Sigmoid colon (tissue), 6 donors: ENCODE measurements at regions not wholly inside any gene's neighbourhood (a gene's known extent, or its start where the extent isn't known, plus 50 kb on each side); places are given as distances from the start of the nearest gene placed in this dataset.
A peak's percentile ranks its signal among the peaks of the same experiment; 100 is the strongest.

ENCODE experiments used
- DNase-seq: peaks from one replicate; pipeline ENCODE4 v3.0.0-alpha.2; 2019
- H3K27ac ChIP-seq, 4 donors: fragments of 200-600 bp; sonication (generic); one replicate each; pipeline ENCODE4 v1.5.1; 2016 to 2019; ENCODE audit warnings: mild to moderate bottlenecking in 1 of 4
- H3K27me3 ChIP-seq, 3 donors: fragments of 200-600 bp; sonication (generic); one replicate each; pipeline ENCODE4 v1.5.1; 2019; ENCODE audit warnings: mild to moderate bottlenecking in 1 of 3
- H3K36me3 ChIP-seq, 4 donors: fragments of 200-600 bp; sonication (generic); one replicate each; pipeline ENCODE4 v1.5.1; 2016 to 2019
- H3K4me1 ChIP-seq, 4 donors: fragments of 200-600 bp; sonication (generic); one replicate each; pipeline ENCODE4 v1.5.1; 2017 to 2019
- H3K4me3 ChIP-seq, 4 donors: fragments of 200-600 bp; sonication (generic); one replicate each; pipeline ENCODE4 v1.5.1; 2017 to 2019; ENCODE audit warnings: mild to moderate bottlenecking in 2 of 4, moderate library complexity in 1 of 4
- H3K9me3 ChIP-seq, 4 donors: fragments of 200-600 bp in 3 of 4; sonication (generic) in 3 of 4; one replicate each; pipeline versions ENCODE4 v1.5.1 to v1.6.1; 2013 to 2019
- CTCF ChIP-seq, 4 experiments: fragments of 450-650 bp in 3 of 4; fragments of 200-600 bp in 1 of 4; IDR thresholded peaks; one replicate each; pipeline ENCODE4 v1.5.1; 2016 to 2019; ENCODE audit warnings: antibody characterized with exemption in 4 of 4, mild to moderate bottlenecking in 3 of 4, moderate library complexity in 2 of 4
- EP300 ChIP-seq, 4 donors: sonication (generic); formaldehyde crosslinking; IDR thresholded peaks; one replicate each; pipeline ENCODE4 v1.6.1; 2017; ENCODE audit warnings: antibody characterized with exemption in 4 of 4
- POLR2A ChIP-seq, 2 donors: fragments of 450-650 bp; IDR thresholded peaks; one replicate each; pipeline ENCODE4 v1.6.1; 2016; ENCODE audit warnings: antibody characterized with exemption in 2 of 2, mild to moderate bottlenecking in 2 of 2, moderate library complexity in 2 of 2
- POLR2AphosphoS5 ChIP-seq, 4 donors: sonication (generic); formaldehyde crosslinking; IDR thresholded peaks; one replicate each; pipeline ENCODE4 v1.6.1; 2017; ENCODE audit warnings: antibody characterized with exemption in 4 of 4
- WGBS, 2 donors: extraction: QIAGEN DNeasy Blood & Tissue Kit; methylation state at CpG; one replicate each; pipeline ENCODE4 v1.1.7; 2013; 5-methylcytosine and 5-hydroxymethylcytosine counted together
- intact Hi-C: fragments of 100-400 bp; cut with DNase I; formaldehyde crosslinking; loops from one replicate; pipeline ENCODE4 v1.15.1; 2023
- donor health status: healthy with polysubstance abuse.
- donor health status: healthy.

GRCh38 chr9:96130970-96131369 is 171.0 kb downstream of the HSD17B3 start:
- Histone ChIP-seq H3K27ac (no peak overlapping the region), H3K27me3 (no peaks in the 10 kb centered on the region), H3K4me1 (peaks cover 0 to 8% (median 5%) of the 10 kb centered on the region in 4 donors), H3K9me3 (no peaks in the 10 kb centered on the region), H3K4me3 (no peak overlapping the region), H3K36me3 (no peaks in the 10 kb centered on the region)
- no peak for DNase-seq
- WGBS, 2 donors, result 91 to 93% methylated on average over 3 of the region's 3 CpGs
- TF ChIP-seq POLR2AphosphoS5 (IDR thresholded peaks at IDR 0.05) (no peak), CTCF (IDR thresholded peaks at IDR 0.05) (no peak), EP300 (IDR thresholded peaks at IDR 0.05) (no peak), POLR2A (IDR thresholded peaks at IDR 0.05) (no peak)
- intact Hi-C loops, result no loop called here

GRCh38 chr9:96129747-96130146 is 172.2 kb downstream of the HSD17B3 start:
- Histone ChIP-seq H3K36me3 (no peaks in the 10 kb centered on the region), H3K27ac (no peak overlapping the region), H3K27me3 (no peaks in the 10 kb centered on the region), H3K9me3 (no peaks in the 10 kb centered on the region), H3K4me1 (peaks cover 0 to 8% (median 5%) of the 10 kb centered on the region in 4 donors), H3K4me3 (no peak overlapping the region)
- intact Hi-C loops, result no loop called here
- TF ChIP-seq POLR2A (IDR thresholded peaks at IDR 0.05) (no peak), CTCF (IDR thresholded peaks at IDR 0.05) (no peak), POLR2AphosphoS5 (IDR thresholded peaks at IDR 0.05) (no peak), EP300 (IDR thresholded peaks at IDR 0.05) (no peak)
- DNase-seq, result no peak
- WGBS, 2 donors, result 42 to 72% methylated on average over 6 of the region's 6 CpGs

- Histone ChIP-seq H3K9me3 (no peaks in the 10 kb centered on the region), H3K4me3 (no peak overlapping the region), H3K4me1 (peaks cover 0 to 8% (median 5%) of the 10 kb centered on the region in 4 donors), H3K27ac (no peak overlapping the region), H3K36me3 (no peaks in the 10 kb centered on the region), H3K27me3 (no peaks in the 10 kb centered on the region)
- WGBS, 2 donors, result 84 to 85% methylated on average over 2 of the region's 2 CpGs
- no peak for TF ChIP-seq POLR2AphosphoS5 (IDR thresholded peaks at IDR 0.05)
- no peak for TF ChIP-seq POLR2A (IDR thresholded peaks at IDR 0.05)
- TF ChIP-seq CTCF (IDR thresholded peaks at IDR 0.05), result no peak
- TF ChIP-seq EP300 (IDR thresholded peaks at IDR 0.05), result no peak
- no peak for DNase-seq
- intact Hi-C loops, result no loop called here
These were observed 173.1 kb downstream of the HSD17B3 start for GRCh38 chr9:96128880-96129279.

GRCh38 chr9:96126321-96126881 is 175.6 kb downstream of the HSD17B3 start:
- H3K9me3 ChIP-seq, result no peaks in the 10 kb centered on the region
- WGBS, 2 donors, result 70 to 81% methylated on average over 21 of the region's 21 CpGs
- peak overlapping the region in 1 of 4 donors; percentile 19 for H3K4me3 ChIP-seq
- no peak for TF ChIP-seq POLR2A (IDR thresholded peaks at IDR 0.05)
- TF ChIP-seq CTCF (IDR thresholded peaks at IDR 0.05), result no peak
- TF ChIP-seq EP300 (IDR thresholded peaks at IDR 0.05), result no peak
- no peak for TF ChIP-seq POLR2AphosphoS5 (IDR thresholded peaks at IDR 0.05)
- intact Hi-C loops, result no loop called here
- no peak overlapping the region for H3K27ac ChIP-seq
- H3K36me3 ChIP-seq, result no peaks in the 10 kb centered on the region
- peaks cover 0 to 17% (median 12%) of the 10 kb centered on the region in 4 donors for H3K4me1 ChIP-seq
- no peak for DNase-seq
- no peaks in the 10 kb centered on the region for H3K27me3 ChIP-seq

GRCh38 chr9:96125624-96126023 is 176.4 kb downstream of the HSD17B3 start:
- Histone ChIP-seq H3K27me3 (no peaks in the 10 kb centered on the region), H3K9me3 (no peaks in the 10 kb centered on the region), H3K36me3 (no peaks in the 10 kb centered on the region), H3K4me3 (no peak overlapping the region), H3K4me1 (peaks cover 0 to 17% (median 12%) of the 10 kb centered on the region in 4 donors), H3K27ac (no peak overlapping the region)
- no peak for DNase-seq
- 82 to 93% methylated on average over 3 of the region's 3 CpGs for WGBS, 2 donors
- TF ChIP-seq EP300 (IDR thresholded peaks at IDR 0.05) (no peak), CTCF (IDR thresholded peaks at IDR 0.05) (no peak), POLR2AphosphoS5 (IDR thresholded peaks at IDR 0.05) (no peak), POLR2A (IDR thresholded peaks at IDR 0.05) (no peak)
- intact Hi-C loops, result no loop called here
